HG03175 (cell line): ENCODE measurements at regions not wholly inside any gene's neighbourhood (a gene's known extent, or its start where the extent isn't known, plus 50 kb on each side); places are given as distances from the start of the nearest gene placed in this dataset.

Experiments used
- ATAC-seq: cut with Tn5 transposase; IDR thresholded peaks from one replicate; pipeline ENCODE4 v1.9.1; 2021; ENCODE audit warnings: mild to moderate bottlenecking, moderate library complexity; ENCODE audit not compliant: unreplicated experiment

GRCh38 chr7:25863005-25863728, 288.8 kb upstream of the NFE2L3 start:
- ATAC-seq: no peak

GRCh38 chr7:25863729-25864110, 288.3 kb upstream of the NFE2L3 start:
- ATAC-seq: no peak

GRCh38 chr7:25864511-25864910, 287.5 kb upstream of the NFE2L3 start:
- ATAC-seq: no peak

GRCh38 chr7:25864943-25865751, 286.9 kb upstream of the NFE2L3 start:
- no peak for ATAC-seq

- ATAC-seq: no peak
These were observed 283.5 kb upstream of the NFE2L3 start for GRCh38 chr7:25868509-25868908.

GRCh38 chr7:25870574-25870973, 281.4 kb upstream of the NFE2L3 start:
- ATAC-seq: no peak

GRCh38 chr7:25876092-25876491, 275.9 kb upstream of the NFE2L3 start:
- ATAC-seq: no peak

GRCh38 chr7:25877802-25878789, 273.9 kb upstream of the NFE2L3 start:
- ATAC-seq: peak; percentile 82

GRCh38 chr7:25879799-25880198, 272.2 kb upstream of the NFE2L3 start:
- ATAC-seq: no peak

- ATAC-seq: no peak
These were observed 270.5 kb upstream of the NFE2L3 start for GRCh38 chr7:25881317-25882037.

- ATAC-seq: no peak
These were observed 269.7 kb upstream of the NFE2L3 start for GRCh38 chr7:25882151-25882773.

GRCh38 chr7:25884265-25884828, 267.7 kb upstream of the NFE2L3 start:
- no peak for ATAC-seq

- no peak for ATAC-seq
These were observed 266.9 kb upstream of the NFE2L3 start for GRCh38 chr7:25885057-25885576.

GRCh38 chr7:25886387-25887240, 265.4 kb upstream of the NFE2L3 start:
- ATAC-seq: no peak

GRCh38 chr7:25887266-25887665, 264.7 kb upstream of the NFE2L3 start:
- ATAC-seq: no peak

- no peak for ATAC-seq
These were observed 264.0 kb upstream of the NFE2L3 start for GRCh38 chr7:25887795-25888559.

- no peak for ATAC-seq
These were observed 262.2 kb upstream of the NFE2L3 start for GRCh38 chr7:25889765-25890164.

GRCh38 chr7:25891591-25891990, 260.4 kb upstream of the NFE2L3 start:
- ATAC-seq: no peak
